ENCODE measurements at regions not wholly inside any gene's neighbourhood (a gene's known extent, or its start where the extent isn't known, plus 50 kb on each side); places are given as distances from the start of the nearest gene placed in this dataset.

GRCh38 chr11:92384802-92385201 lies 160.2 kb downstream of the FAT3 start:
- Histone ChIP-seq H3K4me3 (ENCODE audit: low read depth in 2 of 2, low read length in 1 of 2) (no peak overlapping the region), H2AFZ (ENCODE audit: low read depth) (no peak overlapping the region), H4K20me1 (ENCODE audit: insufficient read depth) (no peaks in the 10 kb centered on the region), H3F3A (replicated peaks; ENCODE audit: insufficient read depth) (peaks cover 24% of the 10 kb centered on the region), H3K79me2 (ENCODE audit: insufficient read depth) (peaks cover 6% of the 10 kb centered on the region; the same call in 1 of the 2 replicates), H3K36me3 (replicated peaks in 1 of 2; ENCODE audit: control insufficient read depth in 1 of 2, insufficient read depth in 2 of 2, low read length in 1 of 2) (no peaks in the 10 kb centered on the region), H3K9me2 (no peaks in the 10 kb centered on the region), H3K4me2 (peak overlapping the region; percentile 32; the same call in 1 of the 2 replicates), H3K9me3 (no peaks in the 10 kb centered on the region), H3K27ac (ENCODE audit: low read depth in 2 of 2, low read length in 1 of 2) (peak overlapping the region; percentile 54 to 61; a peak in 2 of 4 replicates), H3K9ac (no peak overlapping the region), H3K4me1 (ENCODE audit: control insufficient read depth in 1 of 2, insufficient read depth in 2 of 2, low read depth in 1 of 2, low read length in 1 of 2) (peaks cover 3 to 29% of the 10 kb centered on the region in 2 experiments), H3K27me3 (ENCODE audit: insufficient read depth) (no peaks in the 10 kb centered on the region)
- peak; percentile 30 for DNase-seq
- CTCF ChIA-PET: interaction anchor here (0.9 kb wide), 1 partner anchor 501 kb away, joined by 4 read pairs; no protein-coding TSS in a partner anchor
- 25% methylated on average over 2 of the region's 2 CpGs for WGBS (ENCODE audit: low lambda C conversion rate)
- no peak for TF ChIP-seq TAF1 (IDR thresholded peaks at IDR 0.05; ENCODE audit: borderline replicate concordance, low read depth, low read length)
- TF ChIP-seq MAX (IDR thresholded peaks at IDR 0.05; ENCODE audit: low read depth): no peak
- peak; percentile 36; the same call in 1 of the 2 replicates for TF ChIP-seq RCOR1 (IDR thresholded peaks at IDR 0.05; ENCODE audit: low read length)
- peak; percentile 35; the same call in 1 of the 2 replicates for TF ChIP-seq GATA2 (CRISPR knock-in tag; IDR thresholded peaks at IDR 0.05)
- no peak for TF ChIP-seq MXI1 (IDR thresholded peaks at IDR 0.05; ENCODE audit: low read depth, low read length)
- TF ChIP-seq EP300 (IDR thresholded peaks at IDR 0.05; ENCODE audit: borderline replicate concordance in 1 of 2, low read depth in 1 of 2, low read length in 1 of 2): 0 out of 4 replicates have a peak, but pooled peaks of 1 of the 2 experiments have one; percentile 50
- POLR2A ChIA-PET: no interaction called here

GRCh38 chr11:92386577-92386976 lies 162.0 kb downstream of the FAT3 start:
- no peaks in the 10 kb centered on the region for H3K27me3 ChIP-seq (ENCODE audit: insufficient read depth)
- ChIA-PET CTCF (interaction anchor here (1.1 kb wide), 1 partner anchor 502 kb away, joined by 3 read pairs; no protein-coding TSS in a partner anchor), POLR2A (no interaction called here)
- no peak for DNase-seq
- peaks cover 24% of the 10 kb centered on the region for H3F3A ChIP-seq (replicated peaks; ENCODE audit: insufficient read depth)
- H3K36me3 ChIP-seq (replicated peaks in 1 of 2; ENCODE audit: control insufficient read depth in 1 of 2, insufficient read depth in 2 of 2, low read length in 1 of 2): no peaks in the 10 kb centered on the region
- TF ChIP-seq NFIC (IDR thresholded peaks at IDR 0.05; ENCODE audit: borderline replicate concordance) (no peak), RAD21 (IDR thresholded peaks at IDR 0.05; ENCODE audit: low read length) (no peak)
- TF ChIP-seq, protein P1, sequence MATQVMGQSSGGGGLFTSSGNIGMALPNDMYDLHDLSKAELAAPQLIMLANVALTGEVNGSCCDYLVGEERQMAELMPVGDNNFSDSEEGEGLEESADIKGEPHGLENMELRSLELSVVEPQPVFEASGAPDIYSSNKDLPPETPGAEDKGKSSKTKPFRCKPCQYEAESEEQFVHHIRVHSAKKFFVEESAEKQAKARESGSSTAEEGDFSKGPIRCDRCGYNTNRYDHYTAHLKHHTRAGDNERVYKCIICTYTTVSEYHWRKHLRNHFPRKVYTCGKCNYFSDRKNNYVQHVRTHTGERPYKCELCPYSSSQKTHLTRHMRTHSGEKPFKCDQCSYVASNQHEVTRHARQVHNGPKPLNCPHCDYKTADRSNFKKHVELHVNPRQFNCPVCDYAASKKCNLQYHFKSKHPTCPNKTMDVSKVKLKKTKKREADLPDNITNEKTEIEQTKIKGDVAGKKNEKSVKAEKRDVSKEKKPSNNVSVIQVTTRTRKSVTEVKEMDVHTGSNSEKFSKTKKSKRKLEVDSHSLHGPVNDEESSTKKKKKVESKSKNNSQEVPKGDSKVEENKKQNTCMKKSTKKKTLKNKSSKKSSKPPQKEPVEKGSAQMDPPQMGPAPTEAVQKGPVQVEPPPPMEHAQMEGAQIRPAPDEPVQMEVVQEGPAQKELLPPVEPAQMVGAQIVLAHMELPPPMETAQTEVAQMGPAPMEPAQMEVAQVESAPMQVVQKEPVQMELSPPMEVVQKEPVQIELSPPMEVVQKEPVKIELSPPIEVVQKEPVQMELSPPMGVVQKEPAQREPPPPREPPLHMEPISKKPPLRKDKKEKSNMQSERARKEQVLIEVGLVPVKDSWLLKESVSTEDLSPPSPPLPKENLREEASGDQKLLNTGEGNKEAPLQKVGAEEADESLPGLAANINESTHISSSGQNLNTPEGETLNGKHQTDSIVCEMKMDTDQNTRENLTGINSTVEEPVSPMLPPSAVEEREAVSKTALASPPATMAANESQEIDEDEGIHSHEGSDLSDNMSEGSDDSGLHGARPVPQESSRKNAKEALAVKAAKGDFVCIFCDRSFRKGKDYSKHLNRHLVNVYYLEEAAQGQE (IDR thresholded peaks at IDR 0.05; ENCODE audit: low read depth, low read length): no peak
- H3K79me2 ChIP-seq (ENCODE audit: insufficient read depth): peaks cover 6% of the 10 kb centered on the region; the same call in 1 of the 2 replicates
- no peaks in the 10 kb centered on the region for H3K9me2 ChIP-seq
- WGBS (ENCODE audit: low lambda C conversion rate): 79% methylated on average over 5 of the region's 5 CpGs
- peaks cover 3 to 16% of the 10 kb centered on the region in 2 experiments; a peak in 3 of 4 replicates for H3K4me1 ChIP-seq (ENCODE audit: control insufficient read depth in 1 of 2, insufficient read depth in 2 of 2, low read depth in 1 of 2, low read length in 1 of 2)
- H3K9me3 ChIP-seq: no peaks in the 10 kb centered on the region
- no peak overlapping the region for H3K4me3 ChIP-seq (ENCODE audit: low read depth in 2 of 2, low read length in 1 of 2)
- no peaks in the 10 kb centered on the region for H4K20me1 ChIP-seq (ENCODE audit: insufficient read depth)
- no peak overlapping the region for H2AFZ ChIP-seq (ENCODE audit: low read depth)
- H3K9ac ChIP-seq: no peak overlapping the region
- no peak overlapping the region for H3K4me2 ChIP-seq
- H3K27ac ChIP-seq (ENCODE audit: low read depth in 2 of 2, low read length in 1 of 2): no peak overlapping the region

Measured in SK-N-SH (cell line).